DND-41 (cell line): ENCODE measurements at regions not wholly inside any gene's neighbourhood (a gene's known extent, or its start where the extent isn't known, plus 50 kb on each side); places are given as distances from the start of the nearest gene placed in this dataset.

Experiments
- CTCF ChIP-seq: IDR thresholded peaks from 2 replicates; pipeline ENCODE4 v1.5.1; 2012; ENCODE audit warnings: borderline replicate concordance, low read length, moderate library complexity, mild to moderate bottlenecking; ENCODE audit not compliant: poor library complexity, severe bottlenecking; ENCODE audit errors: extremely low read depth
- EZH2 ChIP-seq: IDR thresholded peaks from 3 replicates; pipeline ENCODE4 v1.6.1; 2012; ENCODE audit warnings: borderline replicate concordance, low read depth, mild to moderate bottlenecking, moderate library complexity, low read length, inconsistent platforms; ENCODE audit not compliant: severe bottlenecking

- TF ChIP-seq CTCF (no peak), EZH2 (no peak)
Measured at GRCh38 chr2:175624211-175624761, 377.8 kb downstream of the LNPK start.
